ENCODE measurements at regions not wholly inside any gene's neighbourhood (a gene's known extent, or its start where the extent isn't known, plus 50 kb on each side); places are given as distances from the start of the nearest gene placed in this dataset.

DNA sequence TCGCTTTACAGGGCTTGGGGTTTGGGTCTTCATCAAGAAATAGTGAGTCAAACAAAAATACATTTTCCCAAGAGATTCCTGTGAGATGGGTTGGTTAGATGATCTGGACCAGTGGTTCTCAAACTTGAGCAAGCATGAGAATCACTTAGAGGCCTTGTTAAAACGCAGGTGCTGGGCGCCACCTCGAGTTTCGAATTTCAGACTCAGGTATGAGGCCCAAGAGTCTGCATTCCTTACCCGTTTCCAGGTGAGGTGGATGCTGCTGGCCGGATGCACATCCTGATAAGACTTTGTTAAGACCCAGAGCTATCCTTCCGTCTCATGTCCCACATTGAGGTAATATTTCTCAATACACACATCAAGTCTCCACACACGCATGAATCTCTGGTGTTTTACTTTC is 707.8 kb upstream of the SALL3 start:
- TF ChIP-seq, protein P1, sequence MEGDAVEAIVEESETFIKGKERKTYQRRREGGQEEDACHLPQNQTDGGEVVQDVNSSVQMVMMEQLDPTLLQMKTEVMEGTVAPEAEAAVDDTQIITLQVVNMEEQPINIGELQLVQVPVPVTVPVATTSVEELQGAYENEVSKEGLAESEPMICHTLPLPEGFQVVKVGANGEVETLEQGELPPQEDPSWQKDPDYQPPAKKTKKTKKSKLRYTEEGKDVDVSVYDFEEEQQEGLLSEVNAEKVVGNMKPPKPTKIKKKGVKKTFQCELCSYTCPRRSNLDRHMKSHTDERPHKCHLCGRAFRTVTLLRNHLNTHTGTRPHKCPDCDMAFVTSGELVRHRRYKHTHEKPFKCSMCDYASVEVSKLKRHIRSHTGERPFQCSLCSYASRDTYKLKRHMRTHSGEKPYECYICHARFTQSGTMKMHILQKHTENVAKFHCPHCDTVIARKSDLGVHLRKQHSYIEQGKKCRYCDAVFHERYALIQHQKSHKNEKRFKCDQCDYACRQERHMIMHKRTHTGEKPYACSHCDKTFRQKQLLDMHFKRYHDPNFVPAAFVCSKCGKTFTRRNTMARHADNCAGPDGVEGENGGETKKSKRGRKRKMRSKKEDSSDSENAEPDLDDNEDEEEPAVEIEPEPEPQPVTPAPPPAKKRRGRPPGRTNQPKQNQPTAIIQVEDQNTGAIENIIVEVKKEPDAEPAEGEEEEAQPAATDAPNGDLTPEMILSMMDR (IDR thresholded peaks at IDR 0.05; ENCODE audit: poor library complexity, severe bottlenecking): no peak
- TF ChIP-seq EZH2 (IDR thresholded peaks at IDR 0.05; ENCODE audit: borderline replicate concordance, insufficient read depth, low read length, poor library complexity, severe bottlenecking): no peak
